Smooth muscle cell (in vitro differentiated cells): ENCODE measurements at regions not wholly inside any gene's neighbourhood (a gene's known extent, or its start where the extent isn't known, plus 50 kb on each side); places are given as distances from the start of the nearest gene placed in this dataset.
A peak's percentile ranks its signal among the peaks of the same experiment; 100 is the strongest.
"Not testable (repeated sequence)": the region's sequence is repeated elsewhere in the genome, so short reads cannot be mapped to it uniquely, and the experiment has no call there.

Source experiments
- DNase-seq: peaks from one replicate; lab custom pipeline; 2025; ENCODE audit not compliant: unreplicated experiment; lab: John Stamatoyannopoulos, UW
- H2AFZ ChIP-seq: fragments of 200-600 bp; sonication (generic); 2 replicates; pipeline ENCODE4 v1.6.0; 2016; ENCODE audit warnings: antibody characterized with exemption, low read depth, mild to moderate bottlenecking
- H3F3A ChIP-seq: fragments of 200-600 bp; sonication (generic); 2 replicates; pipeline ENCODE4 v1.6.0; 2017; ENCODE audit warnings: antibody characterized with exemption, low read depth
- H3K27ac ChIP-seq: fragments of 200-600 bp; sonication (generic); 2 replicates; pipeline ENCODE4 v1.5.1; 2016; ENCODE audit warnings: low read depth, mild to moderate bottlenecking
- H3K27me3 ChIP-seq: fragments of 200-600 bp; sonication (generic); 2 replicates; pipeline ENCODE4 v1.6.1; 2016; ENCODE audit warnings: low read depth, mild to moderate bottlenecking
- H3K36me3 ChIP-seq: fragments of 200-600 bp; sonication (generic); 2 replicates; pipeline ENCODE4 v1.5.1; 2016; ENCODE audit warnings: low read depth
- H3K4me1 ChIP-seq: fragments of 200-600 bp; sonication (generic); 2 replicates; pipeline ENCODE4 v1.5.1; 2016; ENCODE audit warnings: low read depth
- H3K4me2 ChIP-seq: fragments of 200-600 bp; sonication (generic); 2 replicates; pipeline ENCODE4 v1.6.0; 2016; ENCODE audit warnings: mild to moderate bottlenecking
- H3K4me3 ChIP-seq: fragments of 200-600 bp; sonication (generic); 2 replicates; pipeline ENCODE4 v1.5.1; 2016; ENCODE audit warnings: mild to moderate bottlenecking
- H3K79me2 ChIP-seq: fragments of 200-600 bp; sonication (generic); 2 replicates; pipeline ENCODE4 v1.6.0; 2016; ENCODE audit warnings: low read depth, mild to moderate bottlenecking
- H3K9ac ChIP-seq: fragments of 200-600 bp; sonication (generic); 2 replicates; pipeline ENCODE4 v1.6.0; 2016; ENCODE audit warnings: low read depth
- H3K9me3 ChIP-seq: fragments of 200-600 bp; sonication (generic); replicated peaks from 2 replicates; pipeline ENCODE4 v1.5.1; 2016; ENCODE audit warnings: low read depth
- H4K20me1 ChIP-seq: fragments of 200-600 bp; sonication (generic); 2 replicates; pipeline ENCODE4 v1.6.0; 2016; ENCODE audit warnings: low read depth
- CTCF ChIP-seq: fragments of 200-600 bp; sonication (generic); IDR thresholded peaks from 2 replicates; pipeline ENCODE4 v1.5.1; 2017; ENCODE audit warnings: borderline replicate concordance, mild to moderate bottlenecking, antibody characterized with exemption; ENCODE audit not compliant: insufficient read depth, poor library complexity, severe bottlenecking
- WGBS: methylation state at CpG from one replicate; pipeline ENCODE4 v1.1.7; 2016; ENCODE audit warnings: low lambda C conversion rate; 5-methylcytosine and 5-hydroxymethylcytosine counted together

GRCh38 chr5:163347671-163348070 is 89.7 kb upstream of the CCNG1 start:
- Histone ChIP-seq H3K9ac (no peak overlapping the region), H2AFZ (no peak overlapping the region), H3F3A (peaks cover 3% of the 10 kb centered on the region), H3K27ac (no peak overlapping the region), H3K36me3 (no peaks in the 10 kb centered on the region), H3K4me3 (no peak overlapping the region), H3K4me1 (peaks cover 4% of the 10 kb centered on the region), H3K4me2 (no peak overlapping the region), H4K20me1 (no peaks in the 10 kb centered on the region), H3K79me2 (no peaks in the 10 kb centered on the region), H3K27me3 (no peaks in the 10 kb centered on the region), H3K9me3 (no peaks in the 10 kb centered on the region)
- TF ChIP-seq CTCF = peak; percentile 95
- 0% methylated on average over 2 of the region's 2 CpGs for WGBS
- no peak for DNase-seq

- H3K27me3 ChIP-seq = no peaks in the 10 kb centered on the region
- H3F3A ChIP-seq = peaks cover 3% of the 10 kb centered on the region
- no peaks in the 10 kb centered on the region for H3K36me3 ChIP-seq
- no peak for TF ChIP-seq CTCF
- H4K20me1 ChIP-seq = no peaks in the 10 kb centered on the region
- no peak for DNase-seq
- H3K9me3 ChIP-seq = no peaks in the 10 kb centered on the region
- H3K4me3 ChIP-seq = no peak overlapping the region
- WGBS = 12% methylated on average over 2 of the region's 2 CpGs
- no peak overlapping the region for H2AFZ ChIP-seq
- H3K27ac ChIP-seq = no peak overlapping the region
- peaks cover 4% of the 10 kb centered on the region for H3K4me1 ChIP-seq
- peak overlapping the region; percentile 37 for H3K4me2 ChIP-seq
- no peak overlapping the region for H3K9ac ChIP-seq
- H3K79me2 ChIP-seq = no peaks in the 10 kb centered on the region
These were observed 87.3 kb upstream of the CCNG1 start for GRCh38 chr5:163350083-163350482.

GRCh38 chr5:163352531-163352930 is 84.9 kb upstream of the CCNG1 start:
- Histone ChIP-seq H2AFZ (no peak overlapping the region), H3K79me2 (no peaks in the 10 kb centered on the region), H3K4me3 (no peak overlapping the region), H3K4me2 (no peak overlapping the region), H3K9me3 (no peaks in the 10 kb centered on the region), H3K9ac (no peak overlapping the region), H3F3A (peaks cover 3% of the 10 kb centered on the region), H3K36me3 (no peaks in the 10 kb centered on the region), H3K27me3 (no peaks in the 10 kb centered on the region), H3K4me1 (no peaks in the 10 kb centered on the region), H4K20me1 (no peaks in the 10 kb centered on the region), H3K27ac (no peak overlapping the region)
- no peak for DNase-seq
- TF ChIP-seq CTCF = no peak
- 91% methylated on average over 1 of the region's 1 CpG for WGBS

GRCh38 chr5:163355811-163356210 is 81.6 kb upstream of the CCNG1 start:
- H3K4me1 ChIP-seq, H4K20me1 ChIP-seq, DNase-seq, H3K27me3 ChIP-seq, H3K4me2 ChIP-seq, H3K79me2 ChIP-seq, H2AFZ ChIP-seq, H3K36me3 ChIP-seq, H3K9me3 ChIP-seq, H3F3A ChIP-seq, H3K4me3 ChIP-seq, H3K27ac ChIP-seq, H3K9ac ChIP-seq: not testable (repeated sequence)
- 99% methylated on average over 11 of the region's 21 CpGs for WGBS
